ENCODE measurements at regions not wholly inside any gene's neighbourhood (a gene's known extent, or its start where the extent isn't known, plus 50 kb on each side); places are given as distances from the start of the nearest gene placed in this dataset.

DNA sequence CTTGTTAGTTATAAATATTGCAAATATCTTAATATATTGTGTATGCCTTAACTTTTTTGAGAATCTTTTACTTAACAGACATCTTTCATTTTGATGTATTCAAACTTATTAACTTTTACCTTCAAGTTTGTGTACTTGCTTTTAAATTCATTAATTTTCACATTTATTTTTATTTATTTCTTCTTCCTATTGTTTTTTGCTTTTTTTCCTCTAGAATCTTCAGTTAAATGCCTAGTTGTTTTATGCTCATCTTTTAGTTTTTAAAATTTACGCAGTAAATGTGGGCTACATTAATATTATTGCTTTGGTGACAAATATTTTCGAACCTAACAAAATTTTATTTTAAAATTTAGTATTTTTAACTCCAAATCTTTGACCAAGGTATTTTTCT lies 89.0 kb downstream of the TNFAIP3 start:
- FAIRE-seq (no peak), DNase-seq (ENCODE audit: low spot score) (no peak), ATAC-seq (no peak)
- H3K4me1 ChIP-seq (ENCODE audit: insufficient read depth, low read length), result no peaks in the 10 kb centered on the region
- no peak overlapping the region for H3K4me3 ChIP-seq (replicated peaks in 1 of 3; ENCODE audit: insufficient read depth in 1 of 3, low read depth in 2 of 3, low read length in 3 of 3)
- 19% methylated on average over 2 of the region's 2 CpGs for WGBS (ENCODE audit: low lambda C conversion rate)
- POLR2A ChIA-PET, result no interaction called here
- in situ Hi-C loops (cut with HindIII; ENCODE audit: extremely low pct_ligation_motif_present, low pct_unique_long_range_greater_than_20kb), result loop anchor here (25.0 kb wide), 1 partner anchor 869 kb away; no protein-coding TSS in a partner anchor
- H3K27me3 ChIP-seq (ENCODE audit: control insufficient read depth in 1 of 2, insufficient read depth in 2 of 2, low read length in 2 of 2), result peaks cover 0 to 16% of the 10 kb centered on the region in 2 experiments; a peak in 2 of 5 replicates
- no peak overlapping the region for H3K4me2 ChIP-seq (ENCODE audit: low read depth, low read length)
- no peak overlapping the region for H3K9ac ChIP-seq (ENCODE audit: insufficient read depth, low read depth, low read length)
- H3K79me2 ChIP-seq (ENCODE audit: insufficient read depth, low read length), result no peaks in the 10 kb centered on the region
- no peak for TF ChIP-seq GFI1 (CRISPR knock-in tag; IDR thresholded peaks at IDR 0.05; ENCODE audit: borderline replicate concordance)
- TF ChIP-seq HMGXB4 (CRISPR knock-in tag; IDR thresholded peaks at IDR 0.05; ENCODE audit: borderline replicate concordance in 1 of 2, low read depth in 1 of 2), result no peak
- TF ChIP-seq ZNF562 (CRISPR knock-in tag; IDR thresholded peaks at IDR 0.05; ENCODE audit: borderline replicate concordance), result no peak
- TF ChIP-seq ZNF879 (CRISPR knock-in tag; IDR thresholded peaks at IDR 0.05), result no peak
- TF ChIP-seq FLYWCH1 (CRISPR knock-in tag; IDR thresholded peaks at IDR 0.05), result no peak
- no peak for TF ChIP-seq ZNF773 (CRISPR knock-in tag; IDR thresholded peaks at IDR 0.05; ENCODE audit: borderline replicate concordance)
- TF ChIP-seq MYNN (CRISPR knock-in tag; IDR thresholded peaks at IDR 0.05; ENCODE audit: low read depth), result no peak
- no peak for TF ChIP-seq MEF2D (CRISPR knock-in tag; IDR thresholded peaks at IDR 0.05)
- TF ChIP-seq RERE (CRISPR knock-in tag; IDR thresholded peaks at IDR 0.05; ENCODE audit: low read depth), result no peak
- TF ChIP-seq ZNF512 (CRISPR knock-in tag; IDR thresholded peaks at IDR 0.05), result no peak
- TF ChIP-seq, protein P1, sequence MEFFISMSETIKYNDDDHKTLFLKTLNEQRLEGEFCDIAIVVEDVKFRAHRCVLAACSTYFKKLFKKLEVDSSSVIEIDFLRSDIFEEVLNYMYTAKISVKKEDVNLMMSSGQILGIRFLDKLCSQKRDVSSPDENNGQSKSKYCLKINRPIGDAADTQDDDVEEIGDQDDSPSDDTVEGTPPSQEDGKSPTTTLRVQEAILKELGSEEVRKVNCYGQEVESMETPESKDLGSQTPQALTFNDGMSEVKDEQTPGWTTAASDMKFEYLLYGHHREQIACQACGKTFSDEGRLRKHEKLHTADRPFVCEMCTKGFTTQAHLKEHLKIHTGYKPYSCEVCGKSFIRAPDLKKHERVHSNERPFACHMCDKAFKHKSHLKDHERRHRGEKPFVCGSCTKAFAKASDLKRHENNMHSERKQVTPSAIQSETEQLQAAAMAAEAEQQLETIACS (CRISPR knock-in tag; IDR thresholded peaks at IDR 0.05), result no peak
- TF ChIP-seq ZIK1 (CRISPR knock-in tag; IDR thresholded peaks at IDR 0.05; ENCODE audit: borderline replicate concordance, low read depth), result no peak
- TF ChIP-seq CENPT (CRISPR knock-in tag; IDR thresholded peaks at IDR 0.05; ENCODE audit: low read depth), result no peak
- intact Hi-C loops (cut with micrococcal nuclease; ENCODE audit: unreplicated experiment), result no loop called here
- CTCF ChIA-PET (ENCODE audit: low intra/inter-chr PET ratio, low total read pairs), result no interaction called here
- BruUV-seq (replicated peaks), result no TSS peak
- H4K20me1 ChIP-seq (ENCODE audit: insufficient read depth, low read length), result no peaks in the 10 kb centered on the region
- H3K36me3 ChIP-seq (replicated peaks in 1 of 2; ENCODE audit: control insufficient read depth in 1 of 2, insufficient read depth in 2 of 2, low read length in 2 of 2), result no peaks in the 10 kb centered on the region
- no peak overlapping the region for H3K27ac ChIP-seq (ENCODE audit: extremely low read length, insufficient read depth, low read length)
- H2AFZ ChIP-seq (ENCODE audit: low read length), result no peak overlapping the region
- H3K9me3 ChIP-seq (ENCODE audit: low read length), result peaks cover 14% of the 10 kb centered on the region
